GM19239 (cell line): ENCODE measurements at regions not wholly inside any gene's neighbourhood (a gene's known extent, or its start where the extent isn't known, plus 50 kb on each side); places are given as distances from the start of the nearest gene placed in this dataset.
"Not testable (repeated sequence)": the region's sequence is repeated elsewhere in the genome, so short reads cannot be mapped to it uniquely, and the experiment has no call there.

ENCODE experiments used
- DNase-seq: peaks from one replicate; pipeline ENCODE4 v3.0.0; 2011; ENCODE audit warnings: low spot score; ENCODE audit not compliant: insufficient read length
- FAIRE-seq: peaks from 2 replicates; lab custom pipeline; 2011; peaks lifted over from hg19 to GRCh38; lab: Jason Lieb, UNC

DNA sequence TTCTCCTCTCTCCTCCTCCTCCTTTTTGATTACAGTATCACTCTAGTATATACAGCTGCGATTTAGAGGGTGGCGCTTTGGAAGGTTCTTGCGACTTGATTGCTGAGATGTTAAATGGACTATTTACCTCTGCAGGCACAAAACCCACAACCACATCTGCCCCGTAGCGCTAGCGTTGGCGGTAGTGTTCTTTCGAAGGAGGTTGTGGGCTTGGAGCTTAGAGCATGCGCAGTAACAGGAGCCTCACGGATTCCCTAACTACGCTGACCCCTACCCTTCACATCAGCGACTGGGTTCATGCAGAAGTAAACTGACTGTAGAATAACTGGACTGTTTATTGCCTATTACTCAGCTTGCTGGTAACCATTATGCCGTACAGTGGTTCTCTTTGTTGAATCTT, 58.0 kb downstream of the CGGBP1 start:
- DNase-seq (no peak), FAIRE-seq (no peak)

DNA sequence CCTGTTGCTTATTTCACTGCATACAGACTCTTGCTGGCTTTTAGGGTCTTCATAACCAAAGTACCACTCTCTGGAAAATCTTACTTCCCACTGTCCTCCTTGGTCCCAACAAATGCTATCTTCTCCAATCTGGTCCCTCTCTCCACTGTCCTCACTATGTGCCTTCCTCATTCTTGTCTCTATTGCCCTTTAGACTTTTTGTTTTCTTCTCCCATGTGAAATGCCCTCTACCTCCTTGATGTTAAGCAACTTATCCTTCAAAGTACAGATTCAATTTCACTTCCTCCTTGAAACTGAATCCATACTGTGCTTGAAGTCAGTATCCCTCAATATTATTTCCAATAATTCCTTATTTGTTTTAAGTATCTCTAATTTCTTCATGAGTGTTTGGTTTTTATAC, 60.8 kb downstream of the CGGBP1 start:
- FAIRE-seq (no peak), DNase-seq (no peak)

DNA sequence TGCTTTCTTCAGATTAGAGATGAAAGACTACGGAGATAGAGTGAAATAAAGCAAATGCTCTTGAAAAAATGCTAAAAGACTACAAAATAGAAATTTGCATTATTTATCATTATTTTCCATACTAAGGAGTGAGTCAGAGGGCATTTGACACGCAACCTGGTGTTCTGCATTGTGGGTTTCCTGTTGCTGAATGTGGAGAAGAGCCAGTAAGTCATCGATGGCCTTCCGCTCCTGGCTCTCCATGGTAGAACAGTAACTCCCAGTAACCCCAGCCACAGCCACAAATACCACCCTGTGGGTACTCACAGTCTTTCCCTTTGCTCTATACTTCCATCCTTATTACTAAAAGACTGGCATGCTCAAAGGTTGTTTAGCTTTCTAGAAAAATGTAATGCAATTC, 61.5 kb downstream of the CGGBP1 start:
- peak; percentile 83 for FAIRE-seq

DNA sequence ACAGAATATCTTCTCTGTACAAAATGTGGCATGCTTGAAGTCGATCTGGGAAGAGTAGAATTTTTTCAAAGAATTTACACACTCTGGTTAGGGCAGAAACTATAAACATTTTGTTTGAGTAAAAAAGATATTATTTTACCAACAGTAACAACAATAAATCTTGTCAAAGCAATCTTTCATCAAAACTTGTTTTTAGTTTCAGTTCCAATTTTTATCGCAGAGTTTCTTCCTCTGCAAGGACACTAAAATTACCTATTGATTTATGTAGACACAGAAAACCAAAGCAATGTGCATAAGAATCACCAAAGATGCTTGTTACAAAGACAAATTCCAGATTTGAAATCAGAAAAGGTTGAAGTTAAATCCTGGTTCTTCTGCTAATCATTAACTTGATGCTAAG, 61.9 kb downstream of the CGGBP1 start:
- DNase-seq = no peak
- peak; percentile 8 for FAIRE-seq

More for the DNA sequence above, 61.5 kb downstream of the CGGBP1 start:
- DNase-seq = no peak

DNA sequence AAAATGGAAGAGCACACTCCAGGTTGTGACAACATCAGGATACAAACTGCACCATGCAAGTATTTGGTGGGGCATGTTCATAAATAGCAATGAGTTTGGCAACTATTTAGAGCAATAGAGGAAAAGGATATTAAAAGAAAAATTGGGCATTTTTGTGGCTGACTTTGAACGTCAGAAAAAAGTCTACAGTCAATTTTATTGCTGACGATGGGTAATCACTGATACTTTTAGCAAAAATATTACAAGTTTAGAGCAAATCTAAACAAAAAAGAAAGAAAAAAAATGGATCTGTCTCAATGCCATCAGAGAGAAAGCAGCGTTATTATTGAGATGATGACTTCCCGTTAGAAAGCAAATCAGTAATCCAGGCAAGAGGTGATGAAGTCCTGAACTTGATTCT, 65.2 kb downstream of the CGGBP1 start:
- FAIRE-seq = no peak
- no peak for DNase-seq

DNA sequence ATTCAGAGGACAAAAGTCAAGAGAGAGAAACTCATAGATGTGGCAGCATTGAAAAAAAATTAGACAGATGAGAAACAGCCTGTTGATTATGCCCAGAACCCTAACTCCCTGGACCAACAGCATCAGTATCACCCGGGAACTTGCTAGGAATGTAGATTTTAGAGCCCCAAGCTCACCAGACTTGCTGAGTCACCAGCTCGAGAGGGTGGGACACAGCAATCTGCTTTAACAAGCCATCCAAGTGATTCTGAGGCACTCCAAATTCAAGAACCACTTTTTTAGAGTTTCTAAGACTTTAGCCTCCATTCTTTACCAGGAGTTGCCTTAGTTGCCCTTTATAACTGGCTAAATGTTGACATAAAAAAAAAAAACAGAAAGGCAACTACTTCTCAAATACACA, 70.9 kb downstream of the CGGBP1 start:
- FAIRE-seq (no peak), DNase-seq (no peak)

DNA sequence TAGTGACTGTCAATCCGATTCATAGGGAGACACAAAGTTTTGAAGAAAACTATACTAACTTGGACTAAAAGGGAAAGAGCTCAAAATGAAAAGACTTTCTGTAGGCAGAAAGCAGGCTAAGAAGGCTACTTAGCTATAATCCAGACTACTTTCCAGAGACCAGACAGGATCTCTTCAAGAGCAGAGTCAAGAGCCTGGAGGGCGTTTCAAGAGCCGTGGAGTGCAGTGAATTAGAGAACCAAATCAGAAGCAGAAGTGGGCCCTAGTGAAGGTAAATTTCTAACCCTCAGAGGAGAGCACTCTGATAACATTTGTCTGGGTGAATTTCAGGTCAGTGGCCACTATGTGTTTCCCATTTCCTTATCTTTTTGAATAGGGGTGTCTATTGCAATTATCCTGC, 76.4 kb downstream of the CGGBP1 start:
- DNase-seq (no peak), FAIRE-seq (no peak)

DNA sequence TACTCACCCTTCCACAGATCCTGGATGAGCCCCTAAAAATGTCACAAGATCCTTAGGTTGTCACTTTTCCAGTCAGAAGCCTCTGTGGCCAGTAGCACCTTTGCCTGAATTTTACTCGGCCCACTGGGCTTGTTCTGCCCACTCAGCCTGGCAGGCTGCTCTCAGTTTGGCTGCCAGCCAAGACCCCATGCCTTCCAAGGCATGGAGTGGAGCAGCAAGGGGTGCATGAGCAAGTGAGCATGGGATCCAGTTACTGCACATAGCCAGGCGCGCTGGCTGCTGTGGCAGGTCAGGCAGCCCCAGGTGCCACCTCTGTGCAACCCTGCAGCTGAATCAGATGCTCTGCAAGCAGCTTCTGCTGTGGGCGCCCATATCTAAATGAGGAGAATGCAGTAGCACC, 79.3 kb downstream of the CGGBP1 start:
- FAIRE-seq (no peak), DNase-seq (no peak)

DNA sequence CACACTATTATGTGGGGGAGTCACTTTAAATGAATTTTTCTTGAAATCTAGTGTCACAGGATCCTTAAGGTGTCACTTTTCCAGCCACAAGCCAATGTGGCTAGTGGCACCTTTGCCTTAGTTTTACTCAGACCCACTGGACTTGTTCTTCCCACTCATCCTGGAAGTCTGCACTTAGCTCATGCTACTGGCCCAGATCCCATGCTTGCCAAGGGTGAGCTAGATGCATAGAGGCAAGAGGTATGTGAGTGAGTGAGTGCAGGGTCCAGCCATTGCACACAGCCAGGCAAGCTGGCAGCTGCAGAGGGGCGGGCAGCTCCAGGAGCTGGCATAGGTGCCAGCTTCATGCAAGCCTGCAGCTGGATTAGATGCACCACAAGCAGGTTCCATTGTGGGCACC, 81.0 kb downstream of the CGGBP1 start:
- DNase-seq (no peak), FAIRE-seq (no peak)

DNA sequence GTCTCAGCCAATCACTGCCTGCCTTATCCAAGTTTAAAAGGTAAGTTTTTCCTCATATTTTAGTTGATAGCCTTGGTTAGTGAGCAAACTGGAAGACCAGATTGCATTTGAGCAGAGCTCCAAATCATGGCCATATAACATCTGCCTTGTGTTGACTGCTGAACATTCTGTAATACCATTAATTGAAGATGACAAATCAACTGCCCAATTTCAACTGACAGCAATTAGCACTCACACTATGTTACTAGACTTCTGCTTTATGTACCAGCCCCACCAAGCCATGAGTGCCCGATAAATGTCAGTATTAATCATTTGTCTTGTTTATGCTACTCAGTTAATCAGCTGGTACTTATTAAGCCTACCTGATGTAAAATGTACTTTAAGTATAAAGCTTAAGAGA, 83.1 kb downstream of the CGGBP1 start:
- DNase-seq = no peak
- no peak for FAIRE-seq

DNA sequence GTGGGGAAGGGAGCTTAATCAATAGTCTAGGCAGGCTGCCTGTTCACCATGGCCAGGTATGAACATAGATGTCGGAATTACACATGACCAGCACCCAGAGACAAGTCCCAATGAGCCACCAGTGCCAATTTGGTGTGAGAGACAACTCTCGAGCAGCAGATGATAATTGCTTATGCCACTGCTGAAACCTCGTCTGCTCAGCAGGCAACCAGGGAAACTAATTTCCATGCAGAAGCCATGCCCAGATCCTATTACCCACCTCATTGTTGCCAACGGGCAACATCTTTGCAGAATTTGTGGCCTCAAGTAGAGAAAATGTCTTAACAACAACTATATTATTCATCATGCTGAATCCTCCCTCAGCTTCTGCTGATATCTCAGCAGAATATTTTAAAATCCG, 84.9 kb downstream of the CGGBP1 start:
- FAIRE-seq = no peak

DNA sequence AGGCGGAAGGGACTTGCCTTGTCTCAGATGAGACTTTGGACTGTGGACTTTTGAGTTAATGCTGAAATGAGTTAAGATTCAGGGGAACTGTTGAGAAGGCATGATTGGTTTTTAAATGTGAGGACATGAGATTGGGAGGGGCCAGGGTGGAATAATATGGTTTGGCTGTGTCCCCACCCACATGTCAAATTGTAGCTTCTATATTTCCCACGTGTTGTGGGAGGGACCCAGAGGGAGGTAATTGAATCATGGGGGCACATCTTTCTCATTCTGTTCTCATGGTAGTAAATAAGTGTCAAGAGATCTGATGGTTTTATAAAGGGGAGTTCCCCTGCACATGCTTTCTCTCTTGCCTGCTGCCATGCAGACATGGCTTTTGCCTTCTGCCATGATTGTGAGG, 89.2 kb downstream of the CGGBP1 start:
- FAIRE-seq (no peak), DNase-seq (no peak)

More for the DNA sequence above, 84.9 kb downstream of the CGGBP1 start:
- no peak for DNase-seq

DNA sequence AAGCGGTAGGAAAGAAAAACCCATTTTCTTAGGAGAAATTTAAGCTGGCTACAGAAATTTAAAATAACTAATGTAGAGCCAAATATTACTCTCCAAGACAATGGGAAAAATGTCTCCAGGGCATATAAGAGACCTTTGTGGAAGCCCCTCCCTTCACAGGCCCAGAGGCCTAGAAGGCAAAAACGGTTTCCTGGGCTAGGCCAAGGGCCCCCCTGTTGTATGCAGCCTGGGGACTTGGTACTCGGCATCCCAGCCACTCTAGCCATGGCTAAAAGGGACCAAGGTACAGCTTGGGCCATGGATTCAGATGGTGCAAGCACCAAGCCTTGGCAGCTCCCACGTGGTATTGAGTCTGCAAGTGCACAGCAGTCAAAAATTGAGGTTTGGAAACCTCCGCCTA, 90.1 kb downstream of the CGGBP1 start:
- DNase-seq (no peak), FAIRE-seq (no peak)

DNA sequence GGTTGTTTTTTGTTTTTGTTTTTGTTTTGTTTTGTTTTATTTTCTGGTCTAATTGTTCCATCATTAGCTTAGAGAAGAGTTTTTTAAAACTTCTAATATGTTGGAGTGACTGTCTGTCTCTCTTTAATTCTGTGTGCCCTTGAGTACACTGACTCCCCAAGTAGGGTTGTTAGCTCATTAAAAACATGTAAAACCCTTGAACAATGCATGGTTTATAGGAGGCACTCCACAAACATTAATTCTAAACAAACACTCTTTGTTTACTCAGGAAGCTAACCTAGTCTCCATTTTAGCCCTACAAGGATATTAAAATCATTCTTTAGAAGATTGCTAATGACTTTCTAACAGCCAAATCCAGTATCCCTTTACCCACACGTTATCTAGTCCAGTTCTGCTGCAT, 100.5 kb downstream of the CGGBP1 start:
- FAIRE-seq (no peak), DNase-seq (no peak)

DNA sequence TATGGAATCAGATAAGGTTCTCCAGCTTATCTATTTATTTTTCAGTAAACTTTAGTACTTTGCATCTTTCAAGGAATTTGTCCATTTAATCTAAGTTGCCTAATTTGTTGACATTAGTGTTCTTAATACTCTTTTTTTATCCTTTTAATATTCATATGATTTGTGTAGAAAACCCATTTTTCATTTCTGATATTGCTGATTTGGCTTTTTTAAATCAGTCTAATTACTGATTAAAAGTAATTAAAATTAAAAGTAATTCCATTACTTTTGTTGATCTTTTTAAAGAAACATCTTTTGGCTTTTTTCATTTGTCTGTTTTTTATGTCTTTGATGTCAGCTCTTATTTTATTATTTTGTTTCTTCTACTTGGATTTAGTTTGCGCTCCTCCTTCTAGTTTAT, 101.2 kb downstream of the CGGBP1 start:
- no peak for FAIRE-seq
- DNase-seq = no peak

DNA sequence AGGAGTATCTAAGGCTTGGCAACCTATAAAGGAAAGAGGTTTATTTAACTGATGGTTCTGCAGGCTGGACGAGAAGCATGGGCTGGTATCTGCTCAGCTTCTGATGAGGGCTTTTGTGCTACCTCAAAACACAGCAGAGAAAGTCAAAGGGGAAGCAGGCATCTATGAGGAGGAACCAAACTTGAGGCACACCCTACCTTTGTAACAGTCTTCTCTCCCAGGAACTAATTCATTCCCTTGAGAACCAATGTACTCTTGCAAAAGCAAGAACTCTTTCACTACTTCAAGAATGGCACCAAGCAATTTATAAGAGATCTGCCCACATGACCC, 109.0 kb downstream of the CGGBP1 start:
- FAIRE-seq (peak; percentile 23), DNase-seq (no peak)

DNA sequence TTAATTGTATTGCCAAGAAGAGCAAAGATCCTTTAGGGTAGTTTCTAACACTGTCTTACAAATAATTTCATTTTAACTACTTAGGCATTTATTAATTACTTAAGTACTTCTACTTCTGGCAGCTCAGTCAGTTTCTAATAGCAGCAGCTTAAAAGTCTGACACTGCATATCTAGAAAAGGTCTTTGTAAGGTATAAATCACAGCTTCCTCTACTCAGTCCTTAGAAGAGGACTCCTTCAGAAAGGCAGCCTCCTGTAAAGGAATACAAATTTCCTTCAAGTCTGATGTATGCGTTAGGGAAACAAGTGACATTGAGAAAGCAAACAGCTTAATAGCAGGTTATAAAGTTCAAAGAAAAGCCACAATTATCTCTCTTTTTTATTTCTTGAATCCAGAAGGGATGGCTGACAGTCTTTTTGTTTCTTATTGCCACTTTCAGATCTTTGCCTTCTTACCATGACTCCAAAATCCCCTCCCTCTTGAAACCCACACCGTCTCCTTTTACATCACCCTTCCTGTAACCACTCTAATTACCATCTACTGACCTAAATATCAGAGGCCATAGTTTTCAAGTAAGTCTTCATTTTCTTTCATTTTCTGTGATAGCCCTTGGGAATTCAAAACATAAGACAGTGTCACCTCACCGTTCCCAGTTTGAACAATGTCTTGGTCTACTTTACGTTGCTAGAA, 109.5 kb downstream of the CGGBP1 start:
- no peak for DNase-seq
- peak; percentile 53 for FAIRE-seq

DNA sequence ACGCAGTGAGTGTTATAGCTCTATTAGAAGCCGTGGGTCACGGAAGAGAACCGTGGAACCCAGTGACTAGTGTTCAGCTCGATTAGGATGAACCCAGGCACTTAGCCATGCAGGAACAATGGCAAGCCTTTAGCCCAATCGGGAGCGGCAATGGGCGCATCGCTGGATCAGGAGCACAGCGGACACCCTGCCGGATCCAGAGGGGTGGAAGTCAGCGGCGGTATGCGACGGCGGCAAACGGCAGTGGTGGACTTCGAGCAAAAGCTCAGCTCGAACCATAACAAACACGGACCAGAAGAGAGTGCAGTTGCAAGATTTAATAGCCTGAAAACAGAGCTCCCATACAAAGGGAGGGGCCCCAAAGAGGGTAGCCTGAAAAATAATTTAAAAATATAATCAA, 112.8 kb downstream of the CGGBP1 start:
- not testable (repeated sequence) for DNase-seq, FAIRE-seq

DNA sequence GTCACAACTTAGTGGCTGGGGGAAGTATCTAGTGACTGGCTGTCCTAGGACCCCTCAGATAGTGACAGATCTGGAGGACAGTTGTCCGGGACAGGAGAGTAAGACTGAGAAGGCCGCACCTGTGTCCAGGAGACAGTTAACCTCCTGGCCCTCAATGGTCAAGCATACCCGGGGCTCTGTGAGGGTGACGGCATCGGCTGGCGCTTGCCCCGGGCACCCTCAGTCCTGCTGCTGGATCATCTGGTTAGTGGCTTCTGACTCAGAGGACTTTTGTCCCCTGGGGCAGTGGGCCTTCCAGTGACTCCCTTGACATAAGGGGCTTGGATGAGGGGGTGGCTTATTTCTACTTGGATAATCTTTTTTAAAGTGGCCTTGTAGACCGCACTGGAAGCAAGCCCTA, 116.5 kb downstream of the CGGBP1 start:
- not testable (repeated sequence) for FAIRE-seq

DNA sequence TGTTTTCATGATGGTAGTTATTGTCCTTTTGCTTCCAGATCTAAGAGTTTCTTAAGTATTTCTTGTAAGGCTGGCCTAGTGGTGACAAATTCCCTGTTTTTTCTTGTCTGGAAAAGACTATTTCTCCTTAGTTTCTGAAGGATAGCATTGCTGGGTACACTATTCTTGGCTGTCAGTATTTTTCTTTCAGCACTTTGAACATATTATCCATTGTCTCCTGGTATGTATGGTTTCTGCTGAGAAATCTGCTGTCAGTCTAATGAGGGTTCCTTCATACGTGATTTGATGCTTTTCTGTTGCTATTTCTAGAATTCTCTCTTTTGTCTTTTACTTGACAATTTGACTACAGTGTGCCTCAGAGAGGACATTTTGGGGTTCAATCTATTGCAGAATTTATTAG, 134.3 kb downstream of the CGGBP1 start:
- no peak for DNase-seq
- no peak for FAIRE-seq

More for the DNA sequence above, 116.5 kb downstream of the CGGBP1 start:
- DNase-seq = not testable (repeated sequence)

DNA sequence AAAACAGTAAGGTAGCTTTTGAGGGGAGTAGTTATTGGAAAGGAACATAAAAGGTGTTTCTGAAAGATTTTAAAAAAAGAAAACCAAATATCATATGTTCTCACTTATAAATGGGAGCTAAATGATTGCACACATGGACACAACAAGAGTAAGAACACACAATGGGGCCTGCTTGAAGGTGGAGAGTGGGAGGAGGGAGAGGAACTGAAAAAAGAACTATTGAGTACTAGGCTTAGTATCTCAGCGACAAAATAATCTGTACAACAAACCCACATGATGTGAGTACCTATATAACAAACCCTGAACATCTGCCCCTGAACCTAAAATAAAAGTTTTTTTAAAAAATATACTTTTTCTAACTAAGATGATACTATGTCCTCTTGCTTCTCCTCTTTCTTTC, 138.3 kb downstream of the CGGBP1 start:
- DNase-seq = no peak
- FAIRE-seq = no peak

DNA sequence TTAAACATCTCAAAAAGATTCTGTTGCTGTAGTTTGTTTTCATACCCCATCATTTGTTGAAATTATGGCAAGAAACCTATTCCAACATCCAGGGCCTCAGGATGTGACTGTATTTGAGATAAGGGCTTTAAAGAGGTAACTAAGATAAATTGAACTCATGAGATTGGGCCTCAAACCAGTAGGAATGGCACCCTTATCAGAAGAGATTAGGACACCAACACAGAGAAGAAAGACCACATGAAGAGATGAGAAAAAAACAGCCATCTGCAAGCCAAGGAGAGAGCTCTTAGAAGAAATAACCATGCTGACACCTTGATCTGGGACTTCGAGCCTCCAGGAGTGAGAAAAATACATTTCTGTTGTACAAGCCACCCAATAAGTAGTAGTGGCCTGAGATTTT, 157.7 kb downstream of the CGGBP1 start:
- no peak for FAIRE-seq
- no peak for DNase-seq

DNA sequence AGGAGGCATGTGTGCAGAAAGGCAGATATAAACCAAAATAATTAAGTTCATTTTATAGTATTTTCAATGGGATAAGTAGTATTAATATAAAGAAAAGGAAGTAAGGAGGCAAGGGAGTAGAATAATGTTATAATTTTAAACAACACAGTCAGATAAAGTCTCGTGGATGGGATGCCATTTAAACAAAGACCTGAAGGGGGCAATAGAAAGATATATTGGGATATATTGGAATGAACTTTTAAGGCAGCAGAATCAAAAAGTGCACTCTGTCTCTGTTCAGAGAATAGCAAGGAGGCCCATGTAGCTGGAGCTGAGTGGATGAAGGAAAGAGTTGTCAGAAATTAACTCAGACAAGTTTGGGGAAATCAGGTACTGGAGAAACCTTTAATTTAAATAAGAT, 158.7 kb downstream of the CGGBP1 start:
- FAIRE-seq = no peak

More for the DNA sequence above, 158.7 kb downstream of the CGGBP1 start:
- DNase-seq = no peak
